NOMO-1 treated with DMSO at 0.1 percent for 48 hours (cell line): ENCODE measurements at regions not wholly inside any gene's neighbourhood (a gene's known extent, or its start where the extent isn't known, plus 50 kb on each side); places are given as distances from the start of the nearest gene placed in this dataset.
"Not testable (repeated sequence)": the region's sequence is repeated elsewhere in the genome, so short reads cannot be mapped to it uniquely, and the experiment has no call there.

Experiments
- DNase-seq: peaks from one replicate; lab custom pipeline; 2025; ENCODE audit not compliant: unreplicated experiment; lab: John Stamatoyannopoulos, UW

DNA sequence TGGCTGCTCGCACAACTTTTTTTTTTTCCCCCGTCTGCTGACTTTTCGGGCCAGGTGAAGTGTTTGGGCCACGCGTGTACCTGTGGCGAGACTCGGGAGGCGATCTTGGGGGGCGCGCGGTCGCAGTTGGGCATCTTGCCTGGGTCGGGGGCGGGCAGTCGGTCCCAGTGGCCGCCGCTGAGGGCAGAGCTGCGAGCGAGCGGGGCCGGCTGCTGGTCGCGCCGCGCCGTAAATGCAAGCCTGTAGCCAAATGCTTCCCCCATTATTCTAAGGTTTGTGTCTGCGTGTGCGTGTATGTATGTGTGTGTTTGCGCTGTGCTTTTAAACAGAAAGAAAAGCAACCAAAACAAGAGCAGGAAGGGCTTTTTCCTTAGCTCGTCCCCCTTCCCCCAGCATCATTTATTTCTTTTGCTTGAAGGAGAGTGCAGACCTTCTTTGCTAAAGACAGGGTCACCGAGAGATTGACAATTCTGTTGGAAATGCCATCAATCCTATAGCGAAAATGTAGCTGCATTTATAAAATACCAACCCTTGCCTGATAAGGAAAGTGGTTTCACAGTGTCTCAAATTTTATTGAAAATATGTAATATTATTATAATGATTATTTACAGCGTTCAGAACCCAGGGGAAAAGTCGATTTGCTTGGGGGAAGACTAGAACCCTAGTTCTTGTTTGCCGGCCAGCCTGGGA is 143.2 kb upstream of the ZNF536 start:
- DNase-seq: no peak

DNA sequence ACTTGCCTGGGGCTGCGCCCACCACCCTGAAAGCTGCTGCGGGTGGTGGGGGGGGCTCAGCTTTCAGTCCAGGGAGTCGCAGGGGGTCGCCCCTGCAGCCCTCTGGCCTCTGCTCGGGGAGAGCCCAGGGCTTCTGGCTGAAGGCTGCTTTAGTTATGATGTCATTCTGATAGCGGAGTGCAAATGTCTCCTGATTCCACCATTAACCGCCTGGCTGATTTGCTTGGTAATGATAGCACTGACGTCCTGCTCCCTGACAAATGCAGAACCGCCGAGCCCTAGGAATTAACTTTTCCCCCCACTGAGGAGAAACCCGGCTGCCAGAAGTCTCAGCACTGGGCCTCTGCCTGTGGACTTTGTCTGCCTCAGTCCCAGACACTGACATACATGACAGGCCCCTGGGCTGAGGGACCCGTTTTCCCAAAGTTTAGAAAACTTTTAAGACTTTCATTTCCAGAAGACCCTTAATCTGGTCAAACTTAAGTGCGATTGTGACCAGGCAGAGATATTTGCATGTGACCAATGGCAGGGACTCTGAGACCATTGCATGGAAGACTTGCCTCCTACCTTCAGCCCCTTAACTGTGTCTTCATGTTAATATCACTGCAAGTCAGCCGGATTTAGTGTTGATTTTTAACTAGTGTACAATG is 142.5 kb upstream of the ZNF536 start:
- DNase-seq: no peak

DNA sequence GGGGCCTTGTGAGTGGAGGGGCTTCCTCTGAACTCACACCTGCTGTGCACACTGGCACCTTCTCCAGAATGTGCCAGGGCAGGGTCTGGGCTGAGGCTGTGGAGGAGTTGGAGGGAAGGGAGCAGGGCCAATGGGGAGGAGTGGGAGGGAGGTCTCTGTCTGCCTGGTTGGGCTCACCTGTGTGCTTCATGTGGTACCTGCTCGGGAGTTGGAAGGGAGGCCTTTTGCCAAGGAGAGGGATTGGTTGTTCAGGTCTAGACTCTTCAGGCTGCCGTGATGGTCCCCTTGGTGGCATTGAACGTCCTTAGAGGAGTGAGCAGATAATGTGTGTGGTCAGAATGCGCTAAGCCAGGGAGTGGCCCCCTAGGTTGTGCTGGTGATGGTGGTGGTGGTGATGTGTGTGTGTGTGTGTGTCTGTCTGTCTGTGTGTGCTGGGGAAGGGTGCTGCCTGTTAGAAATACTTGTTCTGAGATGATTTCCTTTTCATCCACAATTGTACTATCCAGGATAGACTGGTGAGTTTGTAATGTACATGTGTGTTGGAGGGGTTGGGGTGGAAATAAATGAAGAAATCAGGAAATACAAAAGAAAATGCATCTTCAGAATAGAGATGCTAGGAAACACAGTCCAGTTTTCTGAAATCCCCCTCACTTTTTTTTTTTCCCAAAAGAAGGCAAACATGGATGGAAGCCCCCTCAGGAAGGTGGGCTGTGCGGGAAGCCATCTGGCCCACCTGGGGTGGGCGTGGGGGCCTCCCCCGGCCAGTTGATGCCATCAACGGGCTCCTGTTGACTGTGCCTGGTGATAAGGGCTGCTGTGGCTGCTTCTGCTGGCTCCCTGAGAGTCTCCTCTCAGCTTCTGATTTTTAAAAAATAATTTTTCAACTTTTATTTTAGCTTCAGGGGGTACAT is 140.5 kb upstream of the ZNF536 start:
- no peak for DNase-seq

DNA sequence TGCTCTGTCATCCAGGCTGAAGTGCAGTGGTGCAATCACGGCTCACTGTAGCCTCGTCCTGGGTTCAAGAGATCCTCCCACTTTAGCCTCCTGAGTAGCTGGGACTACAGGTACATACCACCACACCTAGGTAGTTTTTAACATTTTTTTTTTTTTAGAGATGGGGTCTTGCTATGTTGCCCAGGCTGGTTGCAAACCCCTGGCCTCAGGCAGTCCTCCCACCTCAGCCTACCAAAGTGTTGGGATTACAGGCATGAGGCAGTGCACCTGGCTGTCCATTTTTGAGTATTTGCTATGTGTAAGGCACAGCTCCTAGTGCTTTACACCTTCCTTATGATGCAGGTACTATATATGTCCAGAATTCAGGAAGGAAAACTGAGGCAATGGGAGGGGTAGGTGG is 138.8 kb upstream of the ZNF536 start:
- no peak for DNase-seq

DNA sequence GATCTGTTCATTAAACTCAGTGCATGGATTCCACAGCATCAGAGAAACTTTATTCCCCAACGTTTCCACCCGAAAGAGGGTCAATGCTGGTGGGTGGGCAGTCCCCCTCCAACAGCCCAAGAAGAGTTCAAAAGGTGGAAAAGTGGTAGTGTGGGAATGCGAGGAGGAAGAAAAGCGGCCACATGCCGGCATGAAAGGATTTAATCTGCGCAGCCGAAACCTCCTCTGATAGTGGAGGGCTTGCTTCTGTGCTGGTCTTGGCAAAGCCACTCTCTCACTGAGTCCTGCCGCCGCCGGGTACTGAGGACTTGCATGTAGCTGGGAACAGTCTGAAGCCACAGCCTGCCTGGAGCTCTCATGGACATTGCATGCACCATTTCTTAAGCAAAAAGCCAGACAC is 136.2 kb upstream of the ZNF536 start:
- DNase-seq: no peak

DNA sequence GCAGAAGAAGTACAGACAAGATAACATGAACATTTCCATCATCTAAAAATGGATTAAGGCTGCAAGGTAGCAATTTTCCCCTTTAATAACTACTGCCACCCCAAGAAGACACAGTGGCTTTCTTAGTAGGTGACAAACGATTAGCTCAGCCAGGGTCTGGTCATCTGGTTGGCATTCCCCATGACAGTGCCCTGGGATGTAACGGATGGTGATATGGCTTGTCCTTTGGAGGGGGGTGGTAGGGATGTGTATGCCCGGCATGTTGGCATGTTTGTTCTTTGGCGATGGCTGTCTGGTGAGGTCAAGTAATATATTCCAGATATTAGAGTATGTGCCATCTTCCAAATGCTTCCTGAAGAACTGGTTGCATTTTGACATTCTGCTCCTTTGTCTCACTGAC is 135.6 kb upstream of the ZNF536 start:
- no peak for DNase-seq

DNA sequence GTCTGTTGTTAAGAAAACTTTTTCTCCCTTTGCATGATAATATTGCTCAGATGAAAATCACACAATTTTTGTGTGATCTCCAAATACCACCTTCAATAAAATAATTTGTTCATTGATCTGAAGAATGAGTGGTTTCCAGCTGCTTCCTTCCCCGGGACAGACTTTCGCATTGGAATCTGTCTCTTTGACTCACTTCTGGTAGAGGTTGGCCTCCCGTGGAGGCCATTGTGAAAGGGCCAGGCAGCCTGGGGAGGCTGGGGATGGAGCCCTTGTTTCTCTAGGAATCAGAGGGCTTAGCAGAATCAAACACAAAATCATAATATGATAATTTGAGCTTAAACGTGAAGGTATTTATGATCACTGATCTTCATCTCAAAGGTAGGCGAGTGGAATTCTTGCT is 135.0 kb upstream of the ZNF536 start:
- DNase-seq: no peak

DNA sequence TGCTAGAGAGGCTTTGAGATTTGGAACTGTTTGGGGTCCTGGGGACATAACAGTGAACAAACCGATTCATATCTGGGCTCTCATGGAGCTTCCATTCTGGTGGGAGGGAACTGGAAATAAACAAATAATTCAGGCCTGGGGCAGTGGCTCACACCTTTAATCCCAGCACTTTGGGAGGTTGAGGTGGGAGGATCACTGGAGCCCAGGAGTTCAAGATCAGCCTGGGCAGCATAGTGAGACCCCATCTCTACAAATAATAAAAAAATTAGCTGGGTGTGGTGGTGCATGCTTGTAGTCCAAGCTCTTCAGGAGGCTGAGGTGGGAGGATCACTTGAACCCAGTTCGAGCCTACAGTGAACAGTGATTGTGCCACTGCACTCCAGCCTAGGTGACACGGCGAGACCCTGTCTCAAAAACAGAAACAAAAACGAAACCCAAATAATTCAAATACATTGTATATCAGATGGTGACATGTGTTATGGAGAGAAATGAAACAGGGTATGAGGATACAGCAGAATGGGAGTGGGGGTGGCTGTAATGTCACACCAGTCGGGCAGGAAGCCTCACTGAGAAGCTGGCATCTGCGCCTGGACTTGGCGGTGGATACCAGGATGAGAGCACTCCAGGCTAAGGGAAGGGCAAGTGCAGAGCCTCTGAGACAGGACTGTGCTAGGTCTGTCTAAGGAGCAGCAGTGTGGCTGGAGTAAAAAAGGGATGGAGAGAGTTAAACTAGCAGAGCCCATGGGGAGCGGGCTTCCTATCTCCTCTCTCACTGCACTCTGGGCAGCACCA is 131.1 kb upstream of the ZNF536 start:
- DNase-seq: no peak

DNA sequence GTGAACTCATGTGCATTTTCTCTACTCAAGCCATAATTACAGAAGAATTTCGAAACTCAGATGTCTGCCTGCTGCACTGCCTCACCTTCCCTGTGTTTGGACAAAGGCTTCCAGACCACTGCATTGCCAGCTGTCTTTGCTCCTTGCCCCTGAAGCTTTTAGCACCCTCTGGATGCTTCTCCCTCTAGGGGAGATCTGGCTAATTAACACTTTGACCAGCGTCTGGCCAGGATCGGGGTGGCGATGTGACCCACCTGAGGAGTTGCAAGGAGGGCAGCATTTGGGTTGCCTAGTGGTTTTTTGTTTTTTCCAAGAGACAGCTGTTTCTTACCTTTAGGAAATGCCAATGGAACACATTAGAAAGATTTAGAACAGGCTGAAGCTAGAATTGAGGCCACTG is 127.7 kb upstream of the ZNF536 start:
- DNase-seq: no peak

DNA sequence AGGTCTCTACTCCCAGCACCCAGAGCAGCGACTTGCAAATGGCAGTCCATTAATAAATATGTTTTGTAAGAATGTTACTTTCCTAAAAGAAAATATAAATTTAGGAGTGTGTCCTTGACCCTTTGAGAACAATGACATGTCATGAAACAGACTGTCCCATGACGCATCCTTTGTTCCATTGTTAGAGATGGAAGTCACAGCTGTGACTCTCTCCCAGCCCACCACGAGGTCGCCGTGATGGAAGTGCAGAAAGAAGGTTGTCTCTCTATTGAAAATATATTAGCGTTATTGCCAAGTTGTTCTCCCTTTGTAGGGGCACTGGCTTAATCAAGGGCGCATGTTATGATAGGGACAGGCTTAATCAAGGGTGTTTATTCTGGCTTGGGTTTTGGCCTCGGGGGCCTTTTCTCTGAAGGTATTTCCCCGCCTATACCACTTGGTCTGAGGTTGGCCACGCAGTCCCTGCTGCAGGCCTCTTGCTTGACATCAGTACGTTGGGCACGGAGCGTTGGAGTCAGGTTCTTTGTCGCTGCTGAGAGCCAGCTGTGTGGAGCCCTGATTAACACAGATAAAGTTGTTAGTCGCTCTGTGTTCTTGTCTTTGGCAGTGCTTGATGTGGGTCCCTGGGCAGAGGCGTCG is 126.7 kb upstream of the ZNF536 start:
- DNase-seq: no peak

DNA sequence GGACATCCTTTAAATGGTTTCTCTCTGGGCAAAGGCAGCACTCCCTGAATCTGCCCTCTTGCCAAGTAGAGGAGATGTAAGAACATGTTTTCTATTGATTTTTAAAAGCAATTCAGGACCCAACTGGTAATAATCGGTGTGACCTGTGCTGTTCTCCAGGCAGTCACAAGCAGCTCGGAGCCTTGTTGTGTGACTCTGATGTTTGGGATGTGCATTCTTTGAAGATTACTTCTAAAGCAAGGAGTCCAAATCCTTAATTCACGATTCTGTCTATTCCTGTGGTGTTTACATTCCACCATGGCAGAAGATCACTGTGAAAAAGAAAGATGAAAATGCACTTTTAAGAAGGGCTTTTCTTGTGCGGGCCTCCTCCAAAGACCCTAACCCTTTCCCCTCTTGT is 122.3 kb upstream of the ZNF536 start:
- no peak for DNase-seq

DNA sequence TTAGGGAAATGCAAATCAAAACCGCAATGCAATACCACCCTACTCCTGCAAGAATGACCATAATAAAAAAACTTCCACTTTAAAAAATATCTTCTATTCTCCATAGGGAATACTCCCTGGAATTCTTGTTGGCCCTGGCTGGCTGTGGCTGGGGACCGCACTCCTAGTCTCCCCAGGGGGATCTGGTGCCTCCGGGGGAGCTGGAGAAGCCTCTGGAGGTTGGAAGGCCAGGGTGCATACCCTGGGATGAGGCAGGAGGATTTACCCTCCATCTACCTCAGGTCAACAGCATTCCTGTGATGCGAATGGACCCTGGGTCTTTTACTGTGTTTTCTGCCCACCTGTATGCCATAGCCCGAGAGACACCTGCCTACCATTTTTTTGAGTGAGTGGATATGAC is 120.0 kb upstream of the ZNF536 start:
- DNase-seq: no peak

DNA sequence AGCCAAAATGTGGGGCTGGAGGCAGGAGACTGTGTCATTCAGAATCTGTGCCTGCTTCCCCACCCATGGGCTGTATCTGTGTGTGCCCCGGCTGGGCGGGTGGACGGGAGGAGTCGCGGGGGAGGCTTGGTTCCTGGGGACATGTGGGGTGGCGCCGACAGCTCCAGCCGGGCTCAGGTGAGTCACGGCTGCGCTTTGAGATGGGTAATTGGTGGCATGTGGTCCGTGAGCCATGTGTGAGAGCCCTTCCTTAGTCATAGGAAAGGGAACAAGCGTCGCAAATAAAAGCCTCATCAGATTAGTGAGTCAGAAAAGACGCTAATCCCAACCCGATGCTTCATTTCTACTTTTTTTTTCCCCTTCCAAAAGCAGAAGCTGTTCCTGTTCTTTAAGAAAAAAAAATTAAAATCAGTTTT is 118.6 kb upstream of the ZNF536 start:
- no peak for DNase-seq

DNA sequence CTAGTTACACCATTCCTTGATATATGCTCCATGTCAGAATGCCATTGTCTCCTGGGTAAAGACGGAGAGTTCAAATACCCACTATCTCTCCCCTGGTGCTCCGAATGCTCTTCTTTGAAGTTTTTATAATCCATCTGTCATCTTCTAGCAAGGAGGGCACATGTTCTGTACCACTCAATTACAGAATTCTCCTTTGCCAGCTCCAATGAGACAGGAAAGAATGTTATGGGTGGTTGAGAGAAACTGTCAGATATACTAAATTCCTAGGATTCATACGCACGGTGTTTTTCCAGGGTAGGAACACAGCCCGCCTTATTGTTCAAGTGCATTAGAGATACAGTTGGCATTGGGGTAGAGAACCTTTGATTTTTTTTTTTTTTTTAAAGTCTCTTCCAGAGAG is 118.0 kb upstream of the ZNF536 start:
- DNase-seq: no peak

DNA sequence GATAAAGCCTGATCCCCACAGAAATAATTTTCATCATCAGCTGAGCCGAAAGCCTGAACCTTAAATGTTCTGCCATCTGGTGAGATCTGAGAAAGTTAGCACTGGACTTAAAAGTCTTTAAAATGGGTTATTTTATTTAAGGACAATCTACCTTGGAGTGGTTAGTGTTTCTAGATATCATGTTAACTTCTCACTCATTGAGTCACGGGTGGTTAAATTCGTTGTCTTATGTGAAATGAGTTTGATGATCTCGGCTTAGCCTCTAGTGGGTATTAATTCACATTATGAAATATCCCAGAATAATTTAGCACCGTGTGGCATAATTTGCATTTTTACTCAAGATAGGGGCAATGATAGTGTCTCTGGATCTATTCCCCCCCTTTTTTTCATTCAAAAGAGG is 117.4 kb upstream of the ZNF536 start:
- no peak for DNase-seq

DNA sequence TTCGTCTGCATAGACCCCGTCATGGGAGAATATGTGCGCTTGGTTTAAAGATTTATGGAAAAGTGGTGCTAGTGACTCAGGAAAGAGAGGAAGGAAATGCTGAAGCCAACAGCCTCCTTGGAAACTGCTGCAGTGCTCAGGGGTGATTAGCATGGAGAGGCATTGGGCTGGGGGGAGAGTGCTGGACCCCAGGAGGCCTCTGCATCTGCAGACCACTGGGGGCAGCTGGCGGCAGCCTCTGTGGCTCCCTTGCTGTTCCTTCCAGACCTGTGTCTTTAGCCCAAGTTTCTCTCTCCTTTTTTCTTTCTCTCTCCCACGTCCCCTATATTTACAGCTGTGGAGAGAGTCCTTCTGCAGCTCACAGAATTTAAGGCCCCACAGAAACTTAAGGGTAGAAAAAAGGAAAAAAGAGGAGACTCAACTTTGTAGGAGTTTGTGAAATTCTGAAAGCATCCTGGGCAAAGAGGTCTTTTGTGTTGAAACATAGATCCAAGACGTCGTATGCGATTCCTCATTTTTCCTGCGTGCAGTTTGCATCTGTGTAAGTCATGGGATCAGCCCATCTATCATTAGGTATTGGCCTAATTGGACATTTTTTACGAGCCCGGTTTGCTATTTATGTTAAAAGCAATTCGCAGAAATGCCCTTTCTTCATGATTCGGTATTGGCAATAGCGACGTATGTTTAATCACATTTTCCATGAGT is 116.2 kb upstream of the ZNF536 start:
- no peak for DNase-seq

DNA sequence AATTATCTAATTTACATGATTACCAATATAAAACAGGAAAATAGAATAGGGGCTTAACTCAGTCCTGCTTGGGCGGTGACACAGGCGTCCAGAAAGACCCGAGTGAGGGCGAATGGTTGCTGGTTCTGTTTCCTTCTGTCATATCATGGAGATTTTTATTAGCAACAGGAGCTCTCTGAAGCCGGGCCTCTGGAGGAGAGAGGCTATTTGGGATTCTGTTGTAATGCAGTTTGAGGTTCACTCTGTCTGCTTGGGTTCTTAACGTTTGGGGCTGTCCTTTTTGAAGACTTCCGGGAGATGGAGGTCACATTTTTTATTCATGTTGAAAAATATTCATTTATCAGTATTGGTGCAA is 115.7 kb upstream of the ZNF536 start:
- DNase-seq: no peak

DNA sequence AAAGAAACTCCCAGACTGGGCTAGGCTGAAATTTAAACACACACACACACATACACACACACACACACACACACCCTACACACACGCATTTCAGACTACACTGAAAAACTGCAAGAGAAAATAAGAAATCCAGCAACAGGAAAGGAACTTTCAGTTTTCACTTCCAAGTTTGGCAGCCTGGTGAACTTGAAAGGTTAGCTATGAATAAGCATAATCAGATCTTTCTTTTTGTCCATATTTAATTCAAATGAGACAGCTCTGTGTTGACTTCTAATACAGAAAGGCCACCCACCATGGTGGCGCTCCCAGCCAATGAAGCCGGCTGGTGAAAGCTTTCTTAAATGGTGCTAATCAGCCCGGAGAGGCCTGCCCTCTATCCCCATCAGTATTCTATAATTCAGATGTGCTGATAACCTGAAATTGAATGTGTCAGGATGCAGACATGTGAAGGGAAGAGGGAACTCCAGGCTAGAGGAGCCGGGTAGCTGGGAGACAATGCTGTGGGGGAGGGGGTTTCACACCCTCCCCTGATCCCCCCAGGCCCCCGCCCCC is 108.3 kb upstream of the ZNF536 start:
- DNase-seq: no peak

DNA sequence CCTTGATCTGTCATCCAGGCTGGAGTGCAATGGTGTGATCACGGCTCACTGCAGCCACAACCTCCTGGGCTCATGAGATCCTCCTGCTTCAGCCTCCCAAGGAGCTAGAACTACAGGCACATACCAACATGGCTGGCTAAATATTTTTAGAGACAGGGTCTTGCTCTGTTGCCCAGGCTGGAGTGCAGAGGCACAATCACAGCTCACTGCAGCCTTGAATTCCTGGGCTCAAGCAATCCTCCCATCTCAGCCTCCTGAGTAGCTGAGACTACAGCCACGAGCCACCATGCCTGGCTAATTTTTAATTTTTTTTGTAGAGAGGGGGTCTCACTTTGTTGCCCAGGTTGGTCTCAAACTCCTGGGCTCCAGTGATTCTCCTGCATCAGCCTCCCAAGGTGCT is 106.3 kb upstream of the ZNF536 start:
- not testable (repeated sequence) for DNase-seq

DNA sequence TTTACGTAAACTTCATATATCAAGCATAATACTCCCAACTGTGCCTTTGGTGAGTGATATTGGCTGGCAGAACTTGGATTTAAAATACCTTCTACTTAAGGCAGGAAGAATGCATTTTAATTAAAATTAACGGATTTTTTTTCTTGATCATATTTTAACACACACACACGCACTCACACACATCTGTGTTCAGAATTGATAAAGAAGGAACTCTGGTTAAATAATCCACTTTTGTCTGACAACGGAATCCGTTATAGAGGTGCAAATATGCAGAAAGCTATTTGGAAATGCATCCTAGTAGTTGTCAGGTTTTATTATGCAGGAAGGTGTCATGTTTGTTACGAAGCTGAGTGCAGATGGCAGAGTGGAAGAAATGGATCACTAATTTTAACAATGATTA is 105.5 kb upstream of the ZNF536 start:
- no peak for DNase-seq
